GM23338 (cell line): ENCODE measurements at regions not wholly inside any gene's neighbourhood (a gene's known extent, or its start where the extent isn't known, plus 50 kb on each side); places are given as distances from the start of the nearest gene placed in this dataset.

ENCODE experiments used
- ATAC-seq: fragments of 200-7000 bp; cut with Tn5 transposase; 3 replicates; pipeline ENCODE4 v1.9.1; 2020
- DNase-seq: peaks from one replicate; pipeline ENCODE4 v3.0.0-alpha.2; 2015; ENCODE audit warnings: low spot score
- H2AFZ ChIP-seq: fragments of 200-600 bp; sonication (generic); 2 replicates; pipeline ENCODE4 v1.8.0; 2016; ENCODE audit warnings: antibody characterized with exemption, mild to moderate bottlenecking, moderate library complexity
- H3F3A ChIP-seq: fragments of 200-600 bp; sonication (generic); replicated peaks from 2 replicates; pipeline ENCODE4 v1.8.0; 2017; ENCODE audit warnings: antibody characterized with exemption, mixed run types, low read depth
- H3K27ac ChIP-seq: fragments of 200-600 bp; sonication (generic); 2 replicates; pipeline ENCODE4 v1.6.1; 2016; ENCODE audit warnings: low read depth
- H3K27me3 ChIP-seq: fragments of 200-600 bp; sonication (generic); 2 replicates; pipeline ENCODE4 v1.8.0; 2016; ENCODE audit warnings: mild to moderate bottlenecking, mixed run types, moderate library complexity; ENCODE audit not compliant: insufficient read depth
- H3K36me3 ChIP-seq: fragments of 200-600 bp; sonication (generic); 2 replicates; pipeline ENCODE4 v1.8.0; 2016; ENCODE audit warnings: mild to moderate bottlenecking; ENCODE audit not compliant: insufficient read depth
- H3K4me1 ChIP-seq: fragments of 200-600 bp; sonication (generic); 2 replicates; pipeline ENCODE4 v1.8.0; 2016; ENCODE audit warnings: mild to moderate bottlenecking, moderate library complexity; ENCODE audit not compliant: insufficient read depth
- H3K4me2 ChIP-seq: fragments of 200-600 bp; sonication (generic); 2 replicates; pipeline ENCODE4 v1.7.1; 2017; ENCODE audit warnings: mixed run types
- H3K4me3 ChIP-seq: fragments of 200-600 bp; sonication (generic); 2 replicates; pipeline ENCODE4 v1.6.1; 2016; ENCODE audit warnings: mixed run types
- H3K79me2 ChIP-seq: fragments of 200-600 bp; sonication (generic); replicated peaks from 2 replicates; pipeline ENCODE4 v1.8.0; 2017; ENCODE audit warnings: mild to moderate bottlenecking; ENCODE audit not compliant: insufficient read depth
- H3K9me2 ChIP-seq: fragments of 200-600 bp; sonication (generic); 2 replicates; pipeline ENCODE4 v1.8.0; 2017; ENCODE audit not compliant: insufficient read depth
- H4K20me1 ChIP-seq: fragments of 200-600 bp; sonication (generic); replicated peaks from 2 replicates; pipeline ENCODE4 v1.8.0; 2017; ENCODE audit warnings: mild to moderate bottlenecking; ENCODE audit not compliant: insufficient read depth
- H3K27ac Mint-ChIP-seq: 2 replicates; pipeline ENCODE4 v1.8.0; 2020; ENCODE audit warnings: inconsistent platforms, mild to moderate bottlenecking, moderate library complexity, mixed read lengths
- H3K27me3 Mint-ChIP-seq: 3 replicates; pipeline ENCODE4 v1.8.0; 2022; ENCODE audit warnings: low read depth, mild to moderate bottlenecking, moderate library complexity, mixed read lengths, inconsistent platforms; ENCODE audit not compliant: insufficient read depth, poor library complexity
- H3K36me3 Mint-ChIP-seq: 3 replicates; pipeline ENCODE4 v1.8.0; 2021; ENCODE audit warnings: low read depth, mild to moderate bottlenecking, inconsistent platforms, moderate library complexity, mixed read lengths
- H3K4me1 Mint-ChIP-seq: 3 replicates; pipeline ENCODE4 v1.8.0; 2020; ENCODE audit warnings: mild to moderate bottlenecking, inconsistent platforms, mixed read lengths
- H3K4me3 Mint-ChIP-seq: 3 replicates; pipeline ENCODE4 v1.8.0; 2021; ENCODE audit warnings: moderate library complexity, mild to moderate bottlenecking, inconsistent platforms, mixed read lengths
- H3K9me3 Mint-ChIP-seq: 3 replicates; pipeline ENCODE4 v1.8.0; 2020; ENCODE audit warnings: moderate library complexity, mild to moderate bottlenecking, inconsistent platforms, mixed read lengths
- NANOG ChIP-seq: IDR thresholded peaks from 2 replicates; pipeline ENCODE4 v1.6.1; 2016; ENCODE audit warnings: antibody characterized with exemption, borderline replicate concordance
- STAT1 ChIP-seq: IDR thresholded peaks from one replicate; pipeline ENCODE4 v1.6.1; 2016; ENCODE audit warnings: antibody characterized with exemption; ENCODE audit not compliant: unreplicated experiment
- TF ChIP-seq, protein P1 (sequence below): fragments of 250-450 bp; sonication (Bioruptor Pico); IDR thresholded peaks from 2 replicates; pipeline ENCODE4 v1.5.0; 2020; ENCODE audit warnings: mild to moderate bottlenecking, moderate library complexity
- TF ChIP-seq, protein P2 (sequence below): IDR thresholded peaks from one replicate; pipeline ENCODE4 v1.6.1; 2018; ENCODE audit warnings: antibody characterized with exemption; ENCODE audit not compliant: unreplicated experiment
- TF ChIP-seq, protein P3 (sequence below): IDR thresholded peaks from 2 replicates; pipeline ENCODE4 v1.6.1; 2016; ENCODE audit warnings: antibody characterized with exemption

DNA sequence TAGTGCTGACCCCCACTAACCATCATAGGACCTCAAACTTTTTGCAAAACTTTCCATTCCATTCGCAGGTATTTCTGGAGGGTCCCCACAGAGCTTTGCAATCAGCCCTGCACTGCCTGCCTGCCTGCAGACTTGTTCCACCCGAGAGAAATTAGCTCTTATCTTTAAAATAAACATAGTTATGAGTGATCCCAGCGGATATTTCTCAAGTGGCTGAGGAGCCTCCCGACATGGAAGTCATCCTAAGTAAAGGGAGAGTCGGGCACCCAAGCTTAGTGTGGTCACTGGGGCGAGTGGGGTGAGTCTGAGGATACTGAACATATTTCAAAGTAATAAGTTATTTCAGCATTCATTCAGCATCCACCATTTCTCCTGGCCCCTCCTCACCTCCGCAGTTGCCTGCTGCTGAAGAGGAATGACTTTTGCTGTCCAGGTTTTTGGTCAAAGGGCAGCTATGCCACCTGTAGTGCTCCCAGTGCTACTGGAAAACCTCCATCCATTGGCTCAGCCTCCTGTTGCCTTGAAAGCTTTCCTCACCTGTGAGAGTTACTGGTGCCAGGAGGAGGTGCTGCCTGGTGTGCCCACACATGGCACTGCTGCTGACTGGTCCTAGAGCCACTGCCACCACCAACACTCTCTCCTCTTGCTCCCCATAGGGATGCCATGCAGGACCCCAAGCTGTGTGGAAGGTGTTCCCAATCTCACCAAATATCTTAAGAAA is 89.7 kb upstream of the PCSK1 start (continued):
- TF ChIP-seq, protein P1, sequence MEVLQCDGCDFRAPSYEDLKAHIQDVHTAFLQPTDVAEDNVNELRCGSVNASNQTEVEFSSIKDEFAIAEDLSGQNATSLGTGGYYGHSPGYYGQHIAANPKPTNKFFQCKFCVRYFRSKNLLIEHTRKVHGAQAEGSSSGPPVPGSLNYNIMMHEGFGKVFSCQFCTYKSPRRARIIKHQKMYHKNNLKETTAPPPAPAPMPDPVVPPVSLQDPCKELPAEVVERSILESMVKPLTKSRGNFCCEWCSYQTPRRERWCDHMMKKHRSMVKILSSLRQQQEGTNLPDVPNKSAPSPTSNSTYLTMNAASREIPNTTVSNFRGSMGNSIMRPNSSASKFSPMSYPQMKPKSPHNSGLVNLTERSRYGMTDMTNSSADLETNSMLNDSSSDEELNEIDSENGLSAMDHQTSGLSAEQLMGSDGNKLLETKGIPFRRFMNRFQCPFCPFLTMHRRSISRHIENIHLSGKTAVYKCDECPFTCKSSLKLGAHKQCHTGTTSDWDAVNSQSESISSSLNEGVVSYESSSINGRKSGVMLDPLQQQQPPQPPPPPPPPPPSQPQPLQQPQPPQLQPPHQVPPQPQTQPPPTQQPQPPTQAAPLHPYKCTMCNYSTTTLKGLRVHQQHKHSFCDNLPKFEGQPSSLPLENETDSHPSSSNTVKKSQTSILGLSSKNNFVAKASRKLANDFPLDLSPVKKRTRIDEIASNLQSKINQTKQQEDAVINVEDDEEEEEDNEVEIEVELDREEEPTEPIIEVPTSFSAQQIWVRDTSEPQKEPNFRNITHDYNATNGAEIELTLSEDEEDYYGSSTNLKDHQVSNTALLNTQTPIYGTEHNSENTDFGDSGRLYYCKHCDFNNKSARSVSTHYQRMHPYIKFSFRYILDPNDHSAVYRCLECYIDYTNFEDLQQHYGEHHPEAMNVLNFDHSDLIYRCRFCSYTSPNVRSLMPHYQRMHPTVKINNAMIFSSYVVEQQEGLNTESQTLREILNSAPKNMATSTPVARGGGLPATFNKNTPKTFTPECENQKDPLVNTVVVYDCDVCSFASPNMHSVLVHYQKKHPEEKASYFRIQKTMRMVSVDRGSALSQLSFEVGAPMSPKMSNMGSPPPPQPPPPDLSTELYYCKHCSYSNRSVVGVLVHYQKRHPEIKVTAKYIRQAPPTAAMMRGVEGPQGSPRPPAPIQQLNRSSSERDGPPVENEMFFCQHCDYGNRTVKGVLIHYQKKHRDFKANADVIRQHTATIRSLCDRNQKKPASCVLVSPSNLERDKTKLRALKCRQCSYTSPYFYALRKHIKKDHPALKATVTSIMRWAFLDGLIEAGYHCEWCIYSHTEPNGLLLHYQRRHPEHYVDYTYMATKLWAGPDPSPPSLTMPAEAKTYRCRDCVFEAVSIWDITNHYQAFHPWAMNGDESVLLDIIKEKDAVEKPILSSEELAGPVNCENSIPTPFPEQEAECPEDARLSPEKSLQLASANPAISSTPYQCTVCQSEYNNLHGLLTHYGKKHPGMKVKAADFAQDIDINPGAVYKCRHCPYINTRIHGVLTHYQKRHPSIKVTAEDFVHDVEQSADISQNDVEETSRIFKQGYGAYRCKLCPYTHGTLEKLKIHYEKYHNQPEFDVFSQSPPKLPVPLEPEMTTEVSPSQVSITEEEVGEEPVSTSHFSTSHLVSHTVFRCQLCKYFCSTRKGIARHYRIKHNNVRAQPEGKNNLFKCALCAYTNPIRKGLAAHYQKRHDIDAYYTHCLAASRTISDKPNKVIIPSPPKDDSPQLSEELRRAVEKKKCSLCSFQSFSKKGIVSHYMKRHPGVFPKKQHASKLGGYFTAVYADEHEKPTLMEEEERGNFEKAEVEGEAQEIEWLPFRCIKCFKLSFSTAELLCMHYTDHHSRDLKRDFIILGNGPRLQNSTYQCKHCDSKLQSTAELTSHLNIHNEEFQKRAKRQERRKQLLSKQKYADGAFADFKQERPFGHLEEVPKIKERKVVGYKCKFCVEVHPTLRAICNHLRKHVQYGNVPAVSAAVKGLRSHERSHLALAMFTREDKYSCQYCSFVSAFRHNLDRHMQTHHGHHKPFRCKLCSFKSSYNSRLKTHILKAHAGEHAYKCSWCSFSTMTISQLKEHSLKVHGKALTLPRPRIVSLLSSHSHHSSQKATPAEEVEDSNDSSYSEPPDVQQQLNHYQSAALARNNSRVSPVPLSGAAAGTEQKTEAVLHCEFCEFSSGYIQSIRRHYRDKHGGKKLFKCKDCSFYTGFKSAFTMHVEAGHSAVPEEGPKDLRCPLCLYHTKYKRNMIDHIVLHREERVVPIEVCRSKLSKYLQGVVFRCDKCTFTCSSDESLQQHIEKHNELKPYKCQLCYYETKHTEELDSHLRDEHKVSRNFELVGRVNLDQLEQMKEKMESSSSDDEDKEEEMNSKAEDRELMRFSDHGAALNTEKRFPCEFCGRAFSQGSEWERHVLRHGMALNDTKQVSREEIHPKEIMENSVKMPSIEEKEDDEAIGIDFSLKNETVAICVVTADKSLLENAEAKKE (CRISPR knock-in tag), result no peak

DNA sequence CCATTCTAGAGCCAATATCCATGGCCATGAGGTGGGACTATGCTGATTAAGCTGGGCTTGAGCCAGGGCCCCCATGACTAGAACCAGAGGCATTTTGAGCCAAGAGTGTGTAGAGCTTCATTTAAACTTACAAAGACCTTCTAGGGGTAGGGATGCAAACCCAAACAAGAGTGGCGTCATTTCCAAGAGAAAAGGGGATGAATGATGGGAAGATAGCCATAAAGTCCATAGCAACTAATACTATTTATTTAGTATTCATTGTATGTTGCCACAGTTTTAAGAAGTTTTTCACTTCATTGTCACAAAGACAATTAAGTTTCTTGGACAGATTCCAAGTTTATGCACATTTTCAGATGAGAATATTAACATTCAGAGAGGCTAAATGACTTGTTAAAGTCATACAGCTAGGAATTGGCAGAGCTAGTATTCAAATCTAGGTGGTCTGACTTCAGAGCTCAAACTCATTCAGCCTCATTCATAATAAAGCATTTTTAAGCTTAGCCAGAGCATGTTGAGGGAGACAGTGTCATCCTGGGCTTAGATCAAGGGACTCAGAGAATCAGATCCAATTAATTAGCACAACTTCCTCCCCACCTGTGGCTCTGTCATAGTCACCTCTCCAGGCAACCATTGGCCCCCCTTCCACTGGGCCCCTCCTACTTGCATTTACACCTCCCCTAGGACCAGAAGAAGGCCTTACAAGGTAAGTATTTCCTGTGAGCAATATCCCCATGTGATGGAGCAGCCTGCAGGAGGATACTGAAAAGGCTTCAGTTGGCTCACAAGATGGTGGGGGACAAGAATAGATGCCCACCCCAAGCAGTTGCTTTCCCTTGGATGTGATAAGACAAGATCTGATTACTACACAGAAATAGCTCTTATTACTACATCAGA is 95.0 kb upstream of the PCSK1 start:
- H3K36me3 Mint-ChIP-seq, result no peaks in the 10 kb centered on the region
- DNase-seq (no peak), ATAC-seq (no peak)
- H3K27me3 Mint-ChIP-seq, result peaks cover 2% of the 10 kb centered on the region
- H4K20me1 ChIP-seq, result no peaks in the 10 kb centered on the region
- peaks cover 2% of the 10 kb centered on the region; the same call in 1 of the 3 replicates for H3K4me1 Mint-ChIP-seq
- H3K4me2 ChIP-seq, result no peak overlapping the region
- H3K27ac Mint-ChIP-seq, result no peak overlapping the region
- H3K27me3 ChIP-seq, result no peaks in the 10 kb centered on the region
- H3K9me3 Mint-ChIP-seq, result no peaks in the 10 kb centered on the region; the same call in 1 of the 3 replicates
- no peaks in the 10 kb centered on the region for H3K4me1 ChIP-seq
- no peak overlapping the region for H3K27ac ChIP-seq
- no peak overlapping the region for H3K4me3 ChIP-seq
- peaks cover 7% of the 10 kb centered on the region; the same call in 1 of the 2 replicates for H3K9me2 ChIP-seq
- H3K4me3 Mint-ChIP-seq, result no peak overlapping the region
- H3K36me3 ChIP-seq, result no peaks in the 10 kb centered on the region
- H3K79me2 ChIP-seq, result no peaks in the 10 kb centered on the region
- no peak overlapping the region; the same call in 1 of the 2 replicates for H2AFZ ChIP-seq
- H3F3A ChIP-seq, result no peaks in the 10 kb centered on the region
- no peak for TF ChIP-seq STAT1
- TF ChIP-seq NANOG, result no peak
- TF ChIP-seq, protein P2, sequence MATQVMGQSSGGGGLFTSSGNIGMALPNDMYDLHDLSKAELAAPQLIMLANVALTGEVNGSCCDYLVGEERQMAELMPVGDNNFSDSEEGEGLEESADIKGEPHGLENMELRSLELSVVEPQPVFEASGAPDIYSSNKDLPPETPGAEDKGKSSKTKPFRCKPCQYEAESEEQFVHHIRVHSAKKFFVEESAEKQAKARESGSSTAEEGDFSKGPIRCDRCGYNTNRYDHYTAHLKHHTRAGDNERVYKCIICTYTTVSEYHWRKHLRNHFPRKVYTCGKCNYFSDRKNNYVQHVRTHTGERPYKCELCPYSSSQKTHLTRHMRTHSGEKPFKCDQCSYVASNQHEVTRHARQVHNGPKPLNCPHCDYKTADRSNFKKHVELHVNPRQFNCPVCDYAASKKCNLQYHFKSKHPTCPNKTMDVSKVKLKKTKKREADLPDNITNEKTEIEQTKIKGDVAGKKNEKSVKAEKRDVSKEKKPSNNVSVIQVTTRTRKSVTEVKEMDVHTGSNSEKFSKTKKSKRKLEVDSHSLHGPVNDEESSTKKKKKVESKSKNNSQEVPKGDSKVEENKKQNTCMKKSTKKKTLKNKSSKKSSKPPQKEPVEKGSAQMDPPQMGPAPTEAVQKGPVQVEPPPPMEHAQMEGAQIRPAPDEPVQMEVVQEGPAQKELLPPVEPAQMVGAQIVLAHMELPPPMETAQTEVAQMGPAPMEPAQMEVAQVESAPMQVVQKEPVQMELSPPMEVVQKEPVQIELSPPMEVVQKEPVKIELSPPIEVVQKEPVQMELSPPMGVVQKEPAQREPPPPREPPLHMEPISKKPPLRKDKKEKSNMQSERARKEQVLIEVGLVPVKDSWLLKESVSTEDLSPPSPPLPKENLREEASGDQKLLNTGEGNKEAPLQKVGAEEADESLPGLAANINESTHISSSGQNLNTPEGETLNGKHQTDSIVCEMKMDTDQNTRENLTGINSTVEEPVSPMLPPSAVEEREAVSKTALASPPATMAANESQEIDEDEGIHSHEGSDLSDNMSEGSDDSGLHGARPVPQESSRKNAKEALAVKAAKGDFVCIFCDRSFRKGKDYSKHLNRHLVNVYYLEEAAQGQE, result no peak
- TF ChIP-seq, protein P3, sequence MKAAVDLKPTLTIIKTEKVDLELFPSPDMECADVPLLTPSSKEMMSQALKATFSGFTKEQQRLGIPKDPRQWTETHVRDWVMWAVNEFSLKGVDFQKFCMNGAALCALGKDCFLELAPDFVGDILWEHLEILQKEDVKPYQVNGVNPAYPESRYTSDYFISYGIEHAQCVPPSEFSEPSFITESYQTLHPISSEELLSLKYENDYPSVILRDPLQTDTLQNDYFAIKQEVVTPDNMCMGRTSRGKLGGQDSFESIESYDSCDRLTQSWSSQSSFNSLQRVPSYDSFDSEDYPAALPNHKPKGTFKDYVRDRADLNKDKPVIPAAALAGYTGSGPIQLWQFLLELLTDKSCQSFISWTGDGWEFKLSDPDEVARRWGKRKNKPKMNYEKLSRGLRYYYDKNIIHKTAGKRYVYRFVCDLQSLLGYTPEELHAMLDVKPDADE, result no peak
